ENCODE measurements at regions not wholly inside any gene's neighbourhood (a gene's known extent, or its start where the extent isn't known, plus 50 kb on each side); places are given as distances from the start of the nearest gene placed in this dataset.
"Not testable (repeated sequence)": the region's sequence is repeated elsewhere in the genome, so short reads cannot be mapped to it uniquely, and the experiment has no call there.

- DNase-seq: no peak
Observed at GRCh38 chr2:16948710-16949109, 283.1 kb upstream of the CYRIA start.

GRCh38 chr2:16948053-16948452 lies 282.4 kb upstream of the CYRIA start:
- DNase-seq: no peak

- DNase-seq: no peak
Observed at GRCh38 chr2:16943279-16943958, 277.8 kb upstream of the CYRIA start.

- DNase-seq: no peak
Observed at GRCh38 chr2:16940214-16940613, 274.6 kb upstream of the CYRIA start.

GRCh38 chr2:16939771-16940170 lies 274.1 kb upstream of the CYRIA start:
- no peak for DNase-seq

- no peak for DNase-seq
Observed at GRCh38 chr2:16933355-16933754, 267.7 kb upstream of the CYRIA start.

GRCh38 chr2:16932826-16933225 lies 267.2 kb upstream of the CYRIA start:
- no peak for DNase-seq

- DNase-seq: no peak
Observed at GRCh38 chr2:16931441-16931840, 265.8 kb upstream of the CYRIA start.

- no peak for DNase-seq
Observed at GRCh38 chr2:16927398-16927797, 261.8 kb upstream of the CYRIA start.

- no peak for DNase-seq
Observed at GRCh38 chr2:16925145-16925544, 259.5 kb upstream of the CYRIA start.

- DNase-seq: not testable (repeated sequence)
Observed at GRCh38 chr2:16915341-16915755, 249.7 kb upstream of the CYRIA start.

GRCh38 chr2:16911746-16912145 lies 246.1 kb upstream of the CYRIA start:
- no peak for DNase-seq

- DNase-seq: no peak
Observed at GRCh38 chr2:16908656-16909055, 243.0 kb upstream of the CYRIA start.

GRCh38 chr2:16907645-16908282 lies 242.1 kb upstream of the CYRIA start:
- DNase-seq: no peak

- not testable (repeated sequence) for DNase-seq
Observed at GRCh38 chr2:16905325-16905724, 239.7 kb upstream of the CYRIA start.

- DNase-seq: no peak
Observed at GRCh38 chr2:16900405-16901025, 234.9 kb upstream of the CYRIA start.

- no peak for DNase-seq
Observed at GRCh38 chr2:16899958-16900357, 234.3 kb upstream of the CYRIA start.

- DNase-seq: no peak
Observed at GRCh38 chr2:16890081-16890480, 224.4 kb upstream of the CYRIA start.

GRCh38 chr2:16885027-16885426 lies 219.4 kb upstream of the CYRIA start:
- no peak for DNase-seq

GRCh38 chr2:16882706-16883105 lies 217.1 kb upstream of the CYRIA start:
- DNase-seq: no peak

- no peak for DNase-seq
Observed at GRCh38 chr2:16881122-16881521, 215.5 kb upstream of the CYRIA start.

- DNase-seq: no peak
Observed at GRCh38 chr2:16871411-16871810, 205.8 kb upstream of the CYRIA start.

GRCh38 chr2:16870491-16871076 lies 204.9 kb upstream of the CYRIA start:
- no peak for DNase-seq

GRCh38 chr2:16869711-16870110 lies 204.1 kb upstream of the CYRIA start:
- no peak for DNase-seq
